ENCODE measurements at regions not wholly inside any gene's neighbourhood (a gene's known extent, or its start where the extent isn't known, plus 50 kb on each side); places are given as distances from the start of the nearest gene placed in this dataset.

- H3K27ac ChIP-seq: no peak overlapping the region
- no peaks in the 10 kb centered on the region for H3K9me3 ChIP-seq (replicated peaks in 1 of 11)
- no peaks in the 10 kb centered on the region for H4K20me1 ChIP-seq
- no peaks in the 10 kb centered on the region for H3K27me3 ChIP-seq
- H3K4me1 ChIP-seq: peaks cover 0 to 8% (median 0%) of the 10 kb centered on the region in 10 experiments; a peak in 5 of 20 replicates
- no peak for TF ChIP-seq Cebpa-rat (IDR thresholded peaks at IDR 0.05)
- no peak overlapping the region for H3K4me2 ChIP-seq
- H3K4me3 ChIP-seq: no peak overlapping the region
- no peaks in the 10 kb centered on the region for H3K36me3 ChIP-seq
- no peak overlapping the region for H3K9ac ChIP-seq
Measured at GRCh38 chr11:130578738-130579368, 130.4 kb downstream of the ADAMTS15 start.

- no peak for TF ChIP-seq Cebpa-rat (IDR thresholded peaks at IDR 0.05)
- Histone ChIP-seq H3K27me3 (no peaks in the 10 kb centered on the region; a peak in 1 of 22 replicates), H3K4me3 (no peak overlapping the region), H3K27ac (no peak overlapping the region), H3K4me2 (no peak overlapping the region), H3K4me1 (peaks cover 0 to 8% (median 0%) of the 10 kb centered on the region in 10 experiments; a peak in 5 of 20 replicates), H3K9me3 (replicated peaks in 1 of 11) (no peaks in the 10 kb centered on the region), H3K9ac (no peak overlapping the region), H4K20me1 (no peaks in the 10 kb centered on the region), H3K36me3 (no peaks in the 10 kb centered on the region)
Measured at GRCh38 chr11:130580372-130580771, 131.9 kb downstream of the ADAMTS15 start.

GRCh38 chr11:130580891-130581492 lies 132.5 kb downstream of the ADAMTS15 start:
- no peaks in the 10 kb centered on the region; a peak in 1 of 22 replicates for H3K27me3 ChIP-seq
- H4K20me1 ChIP-seq: no peaks in the 10 kb centered on the region
- no peaks in the 10 kb centered on the region for H3K36me3 ChIP-seq
- TF ChIP-seq Cebpa-rat (IDR thresholded peaks at IDR 0.05): no peak
- peaks cover 0 to 4% (median 0%) of the 10 kb centered on the region in 10 experiments; a peak in 5 of 20 replicates for H3K4me1 ChIP-seq
- no peak overlapping the region for H3K27ac ChIP-seq
- H3K4me3 ChIP-seq: no peak overlapping the region
- no peak overlapping the region for H3K9ac ChIP-seq
- no peak overlapping the region for H3K4me2 ChIP-seq
- H3K9me3 ChIP-seq (replicated peaks in 1 of 11): no peaks in the 10 kb centered on the region

- Histone ChIP-seq H3K4me1 (peaks cover 0 to 4% (median 0%) of the 10 kb centered on the region in 10 experiments; a peak in 1 of 20 replicates), H3K9me3 (replicated peaks in 1 of 11) (no peaks in the 10 kb centered on the region), H3K4me2 (no peak overlapping the region), H3K36me3 (no peaks in the 10 kb centered on the region), H3K9ac (no peak overlapping the region), H3K27ac (no peak overlapping the region), H4K20me1 (no peaks in the 10 kb centered on the region), H3K27me3 (no peaks in the 10 kb centered on the region; a peak in 1 of 22 replicates), H3K4me3 (no peak overlapping the region)
- TF ChIP-seq Cebpa-rat (IDR thresholded peaks at IDR 0.05): no peak
Measured at GRCh38 chr11:130581646-130582045, 133.2 kb downstream of the ADAMTS15 start.

GRCh38 chr11:130582176-130582575 lies 133.7 kb downstream of the ADAMTS15 start:
- H3K9ac ChIP-seq: no peak overlapping the region
- H3K36me3 ChIP-seq: no peaks in the 10 kb centered on the region
- H3K27me3 ChIP-seq: no peaks in the 10 kb centered on the region; a peak in 1 of 22 replicates
- peaks cover 0 to 4% (median 0%) of the 10 kb centered on the region in 10 experiments; a peak in 1 of 20 replicates for H3K4me1 ChIP-seq
- H3K9me3 ChIP-seq (replicated peaks in 1 of 11): peaks cover 0 to 3% (median 0%) of the 10 kb centered on the region in 11 experiments; a peak in 1 of 22 replicates
- no peak overlapping the region for H3K4me2 ChIP-seq
- no peak for TF ChIP-seq Cebpa-rat (IDR thresholded peaks at IDR 0.05)
- H3K27ac ChIP-seq: no peak overlapping the region
- H3K4me3 ChIP-seq: no peak overlapping the region
- H4K20me1 ChIP-seq: no peaks in the 10 kb centered on the region

GRCh38 chr11:130582981-130583380 lies 134.5 kb downstream of the ADAMTS15 start:
- H3K4me3 ChIP-seq: no peak overlapping the region
- H3K27me3 ChIP-seq: no peaks in the 10 kb centered on the region; a peak in 1 of 22 replicates
- H3K4me1 ChIP-seq: peaks cover 0 to 4% (median 0%) of the 10 kb centered on the region in 10 experiments; a peak in 1 of 20 replicates
- H3K36me3 ChIP-seq: no peaks in the 10 kb centered on the region
- H3K27ac ChIP-seq: no peak overlapping the region
- H3K9me3 ChIP-seq (replicated peaks in 1 of 11): peaks cover 0 to 7% (median 0%) of the 10 kb centered on the region in 11 experiments; a peak in 1 of 22 replicates
- H4K20me1 ChIP-seq: no peaks in the 10 kb centered on the region
- no peak overlapping the region for H3K4me2 ChIP-seq
- no peak overlapping the region for H3K9ac ChIP-seq
- TF ChIP-seq Cebpa-rat (IDR thresholded peaks at IDR 0.05): no peak

GRCh38 chr11:130583801-130584211 lies 135.4 kb downstream of the ADAMTS15 start:
- H4K20me1 ChIP-seq: no peaks in the 10 kb centered on the region
- H3K27ac ChIP-seq: no peak overlapping the region
- H3K4me1 ChIP-seq: peaks cover 0 to 4% (median 0%) of the 10 kb centered on the region in 10 experiments; a peak in 1 of 20 replicates
- no peak overlapping the region for H3K4me3 ChIP-seq
- H3K27me3 ChIP-seq: no peaks in the 10 kb centered on the region; a peak in 1 of 22 replicates
- peaks cover 0 to 7% (median 0%) of the 10 kb centered on the region in 11 experiments; a peak in 1 of 22 replicates for H3K9me3 ChIP-seq (replicated peaks in 1 of 11)
- TF ChIP-seq Cebpa-rat (IDR thresholded peaks at IDR 0.05): no peak
- H3K9ac ChIP-seq: no peak overlapping the region
- H3K4me2 ChIP-seq: no peak overlapping the region
- H3K36me3 ChIP-seq: no peaks in the 10 kb centered on the region

- Histone ChIP-seq H3K4me3 (no peak overlapping the region), H3K27ac (no peak overlapping the region), H4K20me1 (no peaks in the 10 kb centered on the region), H3K27me3 (no peaks in the 10 kb centered on the region; a peak in 1 of 22 replicates), H3K4me1 (peaks cover 0 to 4% (median 0%) of the 10 kb centered on the region in 10 experiments; a peak in 1 of 20 replicates), H3K4me2 (no peak overlapping the region), H3K36me3 (no peaks in the 10 kb centered on the region), H3K9me3 (replicated peaks in 1 of 11) (peaks cover 0 to 7% (median 0%) of the 10 kb centered on the region in 11 experiments; a peak in 1 of 22 replicates), H3K9ac (no peak overlapping the region)
- TF ChIP-seq Cebpa-rat (IDR thresholded peaks at IDR 0.05): no peak
Measured at GRCh38 chr11:130585545-130585944, 137.1 kb downstream of the ADAMTS15 start.

GRCh38 chr11:130587658-130588057 lies 139.2 kb downstream of the ADAMTS15 start:
- Histone ChIP-seq H3K27me3 (no peaks in the 10 kb centered on the region; a peak in 1 of 22 replicates), H3K27ac (no peak overlapping the region), H3K36me3 (no peaks in the 10 kb centered on the region), H3K9me3 (replicated peaks in 1 of 11) (peaks cover 0 to 7% (median 0%) of the 10 kb centered on the region in 11 experiments; a peak in 1 of 22 replicates), H4K20me1 (no peaks in the 10 kb centered on the region), H3K4me3 (no peak overlapping the region), H3K4me1 (peaks cover 0 to 3% (median 0%) of the 10 kb centered on the region in 10 experiments; a peak in 1 of 20 replicates), H3K4me2 (no peak overlapping the region), H3K9ac (no peak overlapping the region)
- no peak for TF ChIP-seq Cebpa-rat (IDR thresholded peaks at IDR 0.05)
